Peyer's patch (tissue), 4 donors: ENCODE measurements at regions not wholly inside any gene's neighbourhood (a gene's known extent, or its start where the extent isn't known, plus 50 kb on each side); places are given as distances from the start of the nearest gene placed in this dataset.

Experiments used
- POLR2A ChIP-seq, 2 donors: fragments of 450-650 bp; IDR thresholded peaks; one replicate each; pipeline ENCODE4 v1.5.1; 2017; ENCODE audit warnings: antibody characterized with exemption in 2 of 2, mild to moderate bottlenecking in 2 of 2, moderate library complexity in 2 of 2
- TF ChIP-seq, protein P1 (sequence below), 6 experiments: fragments of 450-650 bp in 4 of 6; fragments of 200-600 bp in 2 of 6; sonication (generic) in 1 of 6; IDR thresholded peaks; one replicate each; pipeline ENCODE4 v1.5.1; 2017 to 2019; ENCODE audit warnings: antibody characterized with exemption in 6 of 6, mild to moderate bottlenecking in 3 of 6, moderate library complexity in 1 of 6

- TF ChIP-seq, protein P1, sequence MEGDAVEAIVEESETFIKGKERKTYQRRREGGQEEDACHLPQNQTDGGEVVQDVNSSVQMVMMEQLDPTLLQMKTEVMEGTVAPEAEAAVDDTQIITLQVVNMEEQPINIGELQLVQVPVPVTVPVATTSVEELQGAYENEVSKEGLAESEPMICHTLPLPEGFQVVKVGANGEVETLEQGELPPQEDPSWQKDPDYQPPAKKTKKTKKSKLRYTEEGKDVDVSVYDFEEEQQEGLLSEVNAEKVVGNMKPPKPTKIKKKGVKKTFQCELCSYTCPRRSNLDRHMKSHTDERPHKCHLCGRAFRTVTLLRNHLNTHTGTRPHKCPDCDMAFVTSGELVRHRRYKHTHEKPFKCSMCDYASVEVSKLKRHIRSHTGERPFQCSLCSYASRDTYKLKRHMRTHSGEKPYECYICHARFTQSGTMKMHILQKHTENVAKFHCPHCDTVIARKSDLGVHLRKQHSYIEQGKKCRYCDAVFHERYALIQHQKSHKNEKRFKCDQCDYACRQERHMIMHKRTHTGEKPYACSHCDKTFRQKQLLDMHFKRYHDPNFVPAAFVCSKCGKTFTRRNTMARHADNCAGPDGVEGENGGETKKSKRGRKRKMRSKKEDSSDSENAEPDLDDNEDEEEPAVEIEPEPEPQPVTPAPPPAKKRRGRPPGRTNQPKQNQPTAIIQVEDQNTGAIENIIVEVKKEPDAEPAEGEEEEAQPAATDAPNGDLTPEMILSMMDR (IDR thresholded peaks at IDR 0.05) = no peak
- TF ChIP-seq POLR2A (IDR thresholded peaks at IDR 0.05) = no peak
Observed at GRCh38 chr17:77364381-77364911, 223.7 kb downstream of the SEC14L1 start.
